Tibial nerve (tissue), 4 donors: ENCODE measurements at regions not wholly inside any gene's neighbourhood (a gene's known extent, or its start where the extent isn't known, plus 50 kb on each side); places are given as distances from the start of the nearest gene placed in this dataset.

Experiments used
- EP300 ChIP-seq, 2 donors: sonication (generic); formaldehyde crosslinking; IDR thresholded peaks; one replicate each; pipeline ENCODE4 v1.6.1; 2017; ENCODE audit warnings: antibody characterized with exemption in 2 of 2, mild to moderate bottlenecking in 1 of 2
- TF ChIP-seq, protein P1 (sequence below), 5 experiments: fragments of 200-600 bp in 3 of 5; fragments of 450-650 bp in 2 of 5; sonication (generic) in 3 of 5; IDR thresholded peaks; one replicate each; pipeline ENCODE4 v1.5.1; 2016 to 2019; ENCODE audit warnings: antibody characterized with exemption in 5 of 5, mild to moderate bottlenecking in 3 of 5, moderate library complexity in 2 of 5

DNA sequence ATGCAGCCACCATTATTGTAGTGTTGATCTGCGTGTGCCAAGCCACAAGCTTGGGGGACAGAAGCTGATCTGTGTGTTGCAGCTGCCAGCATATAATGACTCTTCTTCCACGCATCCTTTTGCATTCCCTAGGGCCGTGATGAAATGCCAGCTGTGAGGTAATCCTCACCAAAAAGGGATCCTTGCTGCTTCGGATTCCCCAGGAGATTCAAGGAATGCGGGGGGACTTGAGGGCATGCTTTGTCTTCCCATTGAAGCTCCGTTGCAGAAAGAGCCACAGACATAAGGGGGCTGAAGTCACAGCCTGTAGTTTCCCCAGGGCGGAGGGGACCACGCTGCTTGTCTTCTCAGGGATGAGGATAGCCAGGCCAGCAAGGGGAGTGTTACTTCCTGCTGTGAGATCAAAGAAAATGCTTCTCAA lies 281.6 kb upstream of the FMN2 start:
- TF ChIP-seq, protein P1, sequence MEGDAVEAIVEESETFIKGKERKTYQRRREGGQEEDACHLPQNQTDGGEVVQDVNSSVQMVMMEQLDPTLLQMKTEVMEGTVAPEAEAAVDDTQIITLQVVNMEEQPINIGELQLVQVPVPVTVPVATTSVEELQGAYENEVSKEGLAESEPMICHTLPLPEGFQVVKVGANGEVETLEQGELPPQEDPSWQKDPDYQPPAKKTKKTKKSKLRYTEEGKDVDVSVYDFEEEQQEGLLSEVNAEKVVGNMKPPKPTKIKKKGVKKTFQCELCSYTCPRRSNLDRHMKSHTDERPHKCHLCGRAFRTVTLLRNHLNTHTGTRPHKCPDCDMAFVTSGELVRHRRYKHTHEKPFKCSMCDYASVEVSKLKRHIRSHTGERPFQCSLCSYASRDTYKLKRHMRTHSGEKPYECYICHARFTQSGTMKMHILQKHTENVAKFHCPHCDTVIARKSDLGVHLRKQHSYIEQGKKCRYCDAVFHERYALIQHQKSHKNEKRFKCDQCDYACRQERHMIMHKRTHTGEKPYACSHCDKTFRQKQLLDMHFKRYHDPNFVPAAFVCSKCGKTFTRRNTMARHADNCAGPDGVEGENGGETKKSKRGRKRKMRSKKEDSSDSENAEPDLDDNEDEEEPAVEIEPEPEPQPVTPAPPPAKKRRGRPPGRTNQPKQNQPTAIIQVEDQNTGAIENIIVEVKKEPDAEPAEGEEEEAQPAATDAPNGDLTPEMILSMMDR (IDR thresholded peaks at IDR 0.05): no peak
- TF ChIP-seq EP300 (IDR thresholded peaks at IDR 0.05): no peak
